Colonic mucosa (tissue), 4 donors: ENCODE measurements at regions not wholly inside any gene's neighbourhood (a gene's known extent, or its start where the extent isn't known, plus 50 kb on each side); places are given as distances from the start of the nearest gene placed in this dataset.

Source experiments
- DNase-seq: peaks from one replicate; pipeline ENCODE4 v3.0.0-alpha.2; 2020
- H3K27ac ChIP-seq: fragments of 200-600 bp; one replicate; pipeline ENCODE4 v1.8.0; 2021
- H3K27me3 ChIP-seq: fragments of 200-600 bp; one replicate; pipeline ENCODE4 v1.8.0; 2021
- H3K36me3 ChIP-seq: fragments of 200-600 bp; one replicate; pipeline ENCODE4 v1.8.0; 2021
- H3K4me1 ChIP-seq: fragments of 200-600 bp; one replicate; pipeline ENCODE4 v1.8.0; 2021; ENCODE audit warnings: mild to moderate bottlenecking
- H3K4me3 ChIP-seq: fragments of 200-600 bp; one replicate; pipeline ENCODE4 v1.8.0; 2021
- H3K9ac ChIP-seq, 2 donors: one replicate each; pipeline ENCODE4 v1.7.0; 2013; ENCODE audit warnings: control low read depth in 2 of 2, low read depth in 2 of 2, low read length in 2 of 2
- H3K9me3 ChIP-seq: fragments of 200-600 bp; one replicate; pipeline ENCODE4 v1.8.0; 2021
- CTCF ChIP-seq: fragments of 200-600 bp; IDR thresholded peaks from one replicate; pipeline ENCODE4 v1.8.0; 2022; ENCODE audit warnings: antibody characterized with exemption, mild to moderate bottlenecking
- intact Hi-C: fragments of 100-400 bp; cut with DNase I; formaldehyde crosslinking; loops from one replicate; pipeline ENCODE4 v1.14.1; 2022
- donor health status: healthy.
- donor health status: DM: no; HTN: no; CAD: no.
- donor health status: DM: no; HTN: no; CAD: no.

- no peaks in the 10 kb centered on the region for H3K36me3 ChIP-seq
- H3K9ac ChIP-seq = no peak overlapping the region
- no peak overlapping the region for H3K4me3 ChIP-seq
- no peaks in the 10 kb centered on the region for H3K4me1 ChIP-seq
- TF ChIP-seq CTCF = no peak
- no peak for DNase-seq
- peaks cover 27% of the 10 kb centered on the region for H3K27me3 ChIP-seq
- intact Hi-C loops = no loop called here
- H3K27ac ChIP-seq = no peak overlapping the region
- no peaks in the 10 kb centered on the region for H3K9me3 ChIP-seq
Observed at GRCh38 chr5:175798626-175799025, 72.8 kb upstream of the CPLX2 start.

GRCh38 chr5:175800656-175801081 lies 70.7 kb upstream of the CPLX2 start:
- Histone ChIP-seq H3K4me3 (no peak overlapping the region), H3K4me1 (no peaks in the 10 kb centered on the region), H3K27me3 (peaks cover 27% of the 10 kb centered on the region), H3K9ac (no peak overlapping the region), H3K9me3 (no peaks in the 10 kb centered on the region), H3K27ac (no peak overlapping the region), H3K36me3 (no peaks in the 10 kb centered on the region)
- no peak for TF ChIP-seq CTCF
- no peak for DNase-seq
- intact Hi-C loops = no loop called here

- DNase-seq = no peak
- no peak overlapping the region for H3K9ac ChIP-seq
- no peaks in the 10 kb centered on the region for H3K4me1 ChIP-seq
- H3K27me3 ChIP-seq = peaks cover 15% of the 10 kb centered on the region
- H3K4me3 ChIP-seq = no peak overlapping the region
- no peaks in the 10 kb centered on the region for H3K36me3 ChIP-seq
- no peak for TF ChIP-seq CTCF
- H3K9me3 ChIP-seq = no peaks in the 10 kb centered on the region
- H3K27ac ChIP-seq = no peak overlapping the region
- intact Hi-C loops = no loop called here
Observed at GRCh38 chr5:175802361-175802760, 69.0 kb upstream of the CPLX2 start.

- no peaks in the 10 kb centered on the region for H3K36me3 ChIP-seq
- no peak overlapping the region for H3K9ac ChIP-seq
- H3K4me1 ChIP-seq = no peaks in the 10 kb centered on the region
- H3K27ac ChIP-seq = no peak overlapping the region
- intact Hi-C loops = no loop called here
- no peak for TF ChIP-seq CTCF
- no peaks in the 10 kb centered on the region for H3K9me3 ChIP-seq
- DNase-seq = no peak
- H3K27me3 ChIP-seq = peaks cover 7% of the 10 kb centered on the region
- no peak overlapping the region for H3K4me3 ChIP-seq
Observed at GRCh38 chr5:175803254-175803653, 68.1 kb upstream of the CPLX2 start.

- Histone ChIP-seq H3K27me3 (peaks cover 1% of the 10 kb centered on the region), H3K27ac (no peak overlapping the region), H3K36me3 (no peaks in the 10 kb centered on the region), H3K4me3 (no peak overlapping the region), H3K9me3 (no peaks in the 10 kb centered on the region), H3K9ac (no peak overlapping the region), H3K4me1 (no peaks in the 10 kb centered on the region)
- DNase-seq = no peak
- no peak for TF ChIP-seq CTCF
- intact Hi-C loops = no loop called here
Observed at GRCh38 chr5:175803736-175804454, 67.5 kb upstream of the CPLX2 start.
